22Rv1 (cell line): ENCODE measurements at regions not wholly inside any gene's neighbourhood (a gene's known extent, or its start where the extent isn't known, plus 50 kb on each side); places are given as distances from the start of the nearest gene placed in this dataset.

Source experiments
- H3K27ac ChIP-seq: fragments of 450-650 bp; 2 replicates; pipeline ENCODE4 v1.5.1; 2017
- CTCF ChIP-seq: fragments of 450-650 bp; IDR thresholded peaks from 2 replicates; pipeline ENCODE4 v1.5.1; 2017; ENCODE audit warnings: mild to moderate bottlenecking
- ZFX ChIP-seq: fragments of 450-650 bp; IDR thresholded peaks from 2 replicates; pipeline ENCODE4 v1.6.1; 2017; ENCODE audit warnings: antibody characterized with exemption, borderline replicate concordance

- no peak overlapping the region for H3K27ac ChIP-seq
- TF ChIP-seq ZFX (no peak), CTCF (no peak)
These were observed 386.7 kb downstream of the TFAP2A start for GRCh38 chr6:10028222-10028621.

- H3K27ac ChIP-seq = no peak overlapping the region
- TF ChIP-seq ZFX = no peak
- no peak for TF ChIP-seq CTCF
These were observed 395.0 kb downstream of the TFAP2A start for GRCh38 chr6:10019851-10020250.

- no peak overlapping the region for H3K27ac ChIP-seq
- TF ChIP-seq CTCF (no peak), ZFX (no peak)
These were observed 400.3 kb downstream of the TFAP2A start for GRCh38 chr6:10014557-10014956.

- no peak for TF ChIP-seq CTCF
- no peak for TF ChIP-seq ZFX
- no peak overlapping the region for H3K27ac ChIP-seq
These were observed 414.3 kb downstream of the TFAP2A start for GRCh38 chr6:10000551-10000950.

GRCh38 chr6:9999796-10000195 is 415.1 kb downstream of the TFAP2A start:
- no peak overlapping the region for H3K27ac ChIP-seq
- TF ChIP-seq CTCF (no peak), ZFX (no peak)

GRCh38 chr6:9986273-9986672 is 428.6 kb downstream of the TFAP2A start:
- no peak overlapping the region for H3K27ac ChIP-seq
- TF ChIP-seq CTCF (no peak), ZFX (no peak)

- TF ChIP-seq CTCF (no peak), ZFX (no peak)
These were observed 429.4 kb downstream of the TFAP2A start for GRCh38 chr6:9985481-9985880.

More at GRCh38 chr6:9985481-9985880, 429.4 kb downstream of the TFAP2A start:
- H3K27ac ChIP-seq = no peak overlapping the region
